ENCODE measurements at regions not wholly inside any gene's neighbourhood (a gene's known extent, or its start where the extent isn't known, plus 50 kb on each side); places are given as distances from the start of the nearest gene placed in this dataset.

GRCh38 chr6:95352064-95352795 lies 225.1 kb upstream of the MANEA start:
- intact Hi-C loops (cut with micrococcal nuclease), result no loop called here

GRCh38 chr6:95354551-95354950 lies 222.8 kb upstream of the MANEA start:
- intact Hi-C loops (cut with micrococcal nuclease), result no loop called here

GRCh38 chr6:95357380-95358020 lies 219.8 kb upstream of the MANEA start:
- intact Hi-C loops (cut with micrococcal nuclease), result no loop called here

- intact Hi-C loops (cut with micrococcal nuclease), result loop anchor here (1.0 kb wide), 1 partner anchor 559 kb away; no protein-coding TSS in a partner anchor
Observed at GRCh38 chr6:95364016-95364604, 213.2 kb upstream of the MANEA start.

GRCh38 chr6:95365454-95365853 lies 211.9 kb upstream of the MANEA start:
- intact Hi-C loops (cut with micrococcal nuclease), result no loop called here

GRCh38 chr6:95366414-95366813 lies 210.9 kb upstream of the MANEA start:
- intact Hi-C loops (cut with micrococcal nuclease), result no loop called here

- intact Hi-C loops (cut with micrococcal nuclease), result no loop called here
Observed at GRCh38 chr6:95383878-95384277, 193.5 kb upstream of the MANEA start.

- intact Hi-C loops (cut with micrococcal nuclease), result no loop called here
Observed at GRCh38 chr6:95384988-95385387, 192.3 kb upstream of the MANEA start.

GRCh38 chr6:95387845-95388244 lies 189.5 kb upstream of the MANEA start:
- intact Hi-C loops (cut with micrococcal nuclease), result no loop called here

- intact Hi-C loops (cut with micrococcal nuclease), result no loop called here
Observed at GRCh38 chr6:95404777-95405176, 172.6 kb upstream of the MANEA start.

- intact Hi-C loops (cut with micrococcal nuclease), result no loop called here
Observed at GRCh38 chr6:95408111-95408510, 169.2 kb upstream of the MANEA start.

GRCh38 chr6:95410168-95410567 lies 167.2 kb upstream of the MANEA start:
- intact Hi-C loops (cut with micrococcal nuclease), result no loop called here

GRCh38 chr6:95413789-95414188 lies 163.5 kb upstream of the MANEA start:
- intact Hi-C loops (cut with micrococcal nuclease), result no loop called here

GRCh38 chr6:95417856-95418255 lies 159.5 kb upstream of the MANEA start:
- intact Hi-C loops (cut with micrococcal nuclease), result no loop called here

- intact Hi-C loops (cut with micrococcal nuclease), result no loop called here
Observed at GRCh38 chr6:95420792-95421191, 156.5 kb upstream of the MANEA start.

- intact Hi-C loops (cut with micrococcal nuclease), result no loop called here
Observed at GRCh38 chr6:95423331-95423730, 154.0 kb upstream of the MANEA start.

- intact Hi-C loops (cut with micrococcal nuclease), result loop anchor here (1.0 to 5.0 kb wide), 6 partner anchors 256 to 1628 kb away; partner anchors contain the start of gene UFL1
Observed at GRCh38 chr6:95431637-95432228, 145.6 kb upstream of the MANEA start.

GRCh38 chr6:95439741-95440140 lies 137.6 kb upstream of the MANEA start:
- intact Hi-C loops (cut with micrococcal nuclease), result no loop called here

GRCh38 chr6:95448208-95448607 lies 129.1 kb upstream of the MANEA start:
- intact Hi-C loops (cut with micrococcal nuclease), result no loop called here

GRCh38 chr6:95469511-95469910 lies 107.8 kb upstream of the MANEA start:
- intact Hi-C loops (cut with micrococcal nuclease), result no loop called here

- intact Hi-C loops (cut with micrococcal nuclease), result no loop called here
Observed at GRCh38 chr6:95478941-95479340, 98.4 kb upstream of the MANEA start.

GRCh38 chr6:95487817-95488216 lies 89.5 kb upstream of the MANEA start:
- intact Hi-C loops (cut with micrococcal nuclease), result no loop called here
